Testis (tissue), 2 donors: ENCODE measurements at regions not wholly inside any gene's neighbourhood (a gene's known extent, or its start where the extent isn't known, plus 50 kb on each side); places are given as distances from the start of the nearest gene placed in this dataset.

Experiments used
- CTCF ChIP-seq, 3 experiments: fragments of 450-650 bp in 2 of 3; fragments of 200-600 bp in 1 of 3; sonication (generic) in 1 of 3; IDR thresholded peaks; one replicate each; pipeline ENCODE4 v1.5.1; 2016 to 2019; ENCODE audit warnings: antibody characterized with exemption in 3 of 3, mild to moderate bottlenecking in 2 of 3, moderate library complexity in 1 of 3
- POLR2A ChIP-seq: fragments of 450-650 bp; IDR thresholded peaks from one replicate; pipeline ENCODE4 v1.6.1; 2017; ENCODE audit warnings: antibody characterized with exemption, mild to moderate bottlenecking, moderate library complexity

DNA sequence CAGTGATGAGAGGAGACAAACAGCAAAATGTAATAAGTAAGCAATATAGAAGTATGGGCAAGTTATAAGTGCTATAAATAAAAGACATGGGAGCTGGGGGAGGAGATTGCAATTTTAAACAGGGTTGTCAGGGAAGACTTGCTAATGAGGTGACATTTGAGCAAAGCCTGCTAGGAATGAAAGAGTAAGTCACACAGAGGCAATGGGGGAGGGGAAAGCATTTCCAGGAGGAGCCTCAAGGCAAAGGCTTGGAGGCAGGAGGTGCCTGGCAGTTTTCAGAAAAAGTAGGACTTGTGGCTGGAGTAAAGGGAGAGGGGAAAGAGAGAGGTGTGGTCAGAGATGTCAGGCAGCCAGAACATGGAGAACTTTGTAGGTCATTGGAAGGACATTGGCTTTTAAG is 124.4 kb upstream of the NMUR2 start:
- TF ChIP-seq CTCF (IDR thresholded peaks at IDR 0.05) (no peak), POLR2A (no peak)
